CD14-positive monocyte (primary cell): ENCODE measurements at regions not wholly inside any gene's neighbourhood (a gene's known extent, or its start where the extent isn't known, plus 50 kb on each side); places are given as distances from the start of the nearest gene placed in this dataset.

Source experiments
- DNase-seq, 3 donors: peaks; one replicate each; pipeline ENCODE4 v3.0.0-alpha.2; 2011 to 2022
- H2AFZ ChIP-seq: 2 replicates; pipeline ENCODE4 v1.6.0; 2012; ENCODE audit warnings: mild to moderate bottlenecking, low read depth, low read length, inconsistent platforms; ENCODE audit not compliant: insufficient read depth, poor library complexity, severe bottlenecking
- H3K27ac ChIP-seq, 2 donors: 1 replicate in 1 of 2; 2 replicates in 1 of 2; pipeline ENCODE4 v1.5.1; 2012 to 2013; ENCODE audit warnings: low read length in 2 of 2, control low read depth in 1 of 2, inconsistent platforms in 1 of 2, low read depth in 1 of 2, mild to moderate bottlenecking in 1 of 2
- H3K27me3 ChIP-seq, 2 donors: one replicate each; pipeline versions ENCODE4 v1.6.0 to v1.6.1; 2011 to 2013; ENCODE audit warnings: low read length in 2 of 2; ENCODE audit not compliant: control insufficient read depth in 2 of 2, insufficient read depth in 2 of 2
- H3K36me3 ChIP-seq, 2 donors: replicated peaks in 1 of 2; 1 replicate in 1 of 2; 2 replicates in 1 of 2; pipeline versions ENCODE4 v1.5.1 to v1.6.1; 2012 to 2013; ENCODE audit warnings: low read length in 2 of 2, control low read depth in 1 of 2, inconsistent platforms in 1 of 2, mild to moderate bottlenecking in 1 of 2; ENCODE audit not compliant: insufficient read depth in 2 of 2, control insufficient read depth in 1 of 2
- H3K4me1 ChIP-seq, 2 donors: 1 replicate in 1 of 2; 2 replicates in 1 of 2; pipeline versions ENCODE4 v1.5.1 to v1.6.1; 2012 to 2013; ENCODE audit warnings: low read length in 2 of 2, control low read depth in 1 of 2, inconsistent platforms in 1 of 2, mild to moderate bottlenecking in 1 of 2, moderate library complexity in 1 of 2; ENCODE audit not compliant: insufficient read depth in 2 of 2, control insufficient read depth in 1 of 2
- H3K4me2 ChIP-seq: replicated peaks from 2 replicates; pipeline ENCODE3; 2012; ENCODE audit warnings: low read length, moderate library complexity, mild to moderate bottlenecking; ENCODE audit not compliant: poor library complexity, severe bottlenecking; ENCODE audit errors: extremely low read depth
- H3K4me3 ChIP-seq, 3 experiments: fragments of 200-600 bp in 1 of 3; sonication (generic) in 1 of 3; replicated peaks in 1 of 3; 1 replicate in 2 of 3; 2 replicates in 1 of 3; pipeline ENCODE4 v1.5.1; 2011 to 2013; ENCODE audit warnings: low read length in 3 of 3, mild to moderate bottlenecking in 3 of 3, control low read depth in 2 of 3, low read depth in 2 of 3, inconsistent platforms in 1 of 3, moderate library complexity in 1 of 3
- H3K79me2 ChIP-seq: 2 replicates; pipeline ENCODE4 v1.6.0; 2012; ENCODE audit warnings: mild to moderate bottlenecking, control low read depth, inconsistent platforms, low read length, moderate library complexity; ENCODE audit not compliant: insufficient read depth
- H3K9ac ChIP-seq: 2 replicates; pipeline ENCODE4 v1.6.0; 2017; ENCODE audit warnings: low read length, mild to moderate bottlenecking; ENCODE audit not compliant: insufficient read depth, poor library complexity, severe bottlenecking
- H3K9me3 ChIP-seq, 2 donors: replicated peaks in 1 of 2; 1 replicate in 1 of 2; 2 replicates in 1 of 2; pipeline versions ENCODE4 v1.5.1 to v1.6.1; 2012 to 2013; ENCODE audit warnings: low read length in 2 of 2, control low read depth in 1 of 2; ENCODE audit not compliant: control insufficient read depth in 1 of 2, insufficient read depth in 1 of 2
- H4K20me1 ChIP-seq: 2 replicates; pipeline ENCODE4 v1.6.0; 2012; ENCODE audit warnings: mild to moderate bottlenecking, low read length, control low read depth, moderate library complexity; ENCODE audit not compliant: insufficient read depth
- H3K27ac Mint-ChIP-seq, 7 donors: one replicate each; pipeline ENCODE4 v1.8.0; 2020; ENCODE audit warnings: mild to moderate bottlenecking in 7 of 7, mixed read lengths in 7 of 7, moderate library complexity in 6 of 7, inconsistent platforms in 2 of 7
- H3K27me3 Mint-ChIP-seq, 3 donors: one replicate each; pipeline ENCODE4 v1.8.0; 2021 to 2022; ENCODE audit warnings: low read depth in 3 of 3, mild to moderate bottlenecking in 3 of 3, mixed read lengths in 3 of 3, moderate library complexity in 3 of 3, inconsistent platforms in 1 of 3
- H3K36me3 Mint-ChIP-seq, 2 donors: one replicate each; pipeline ENCODE4 v1.8.0; 2020; ENCODE audit warnings: mixed read lengths in 2 of 2, inconsistent platforms in 1 of 2, mild to moderate bottlenecking in 1 of 2
- H3K4me1 Mint-ChIP-seq: one replicate; pipeline ENCODE4 v1.8.0; 2020; ENCODE audit warnings: mild to moderate bottlenecking, mixed read lengths
- H3K4me3 Mint-ChIP-seq, 2 donors: one replicate each; pipeline ENCODE4 v1.8.0; 2020; ENCODE audit warnings: mild to moderate bottlenecking in 2 of 2, mixed read lengths in 2 of 2, moderate library complexity in 1 of 2
- H3K9me3 Mint-ChIP-seq, 7 donors: one replicate each; pipeline ENCODE4 v1.8.0; 2020 to 2022; ENCODE audit warnings: mixed read lengths in 7 of 7, mild to moderate bottlenecking in 6 of 7, moderate library complexity in 6 of 7, inconsistent platforms in 2 of 7
- WGBS: methylation state at CpG from one replicate; pipeline ENCODE4 v1.1.5; 2013; ENCODE audit warnings: missing lambda C conversion rate; ENCODE audit not compliant: insufficient coverage; 5-methylcytosine and 5-hydroxymethylcytosine counted together
- intact Hi-C, 2 donors: fragments of 100-400 bp; cut with micrococcal nuclease; formaldehyde crosslinking; loops; one replicate each; pipeline versions ENCODE4 v1.15.0 to v1.15.1; 2023
- TF ChIP-seq, protein P1 (sequence below): fragments of 200-600 bp; IDR thresholded peaks from one replicate; pipeline ENCODE4 v1.8.0; 2022; ENCODE audit warnings: antibody characterized with exemption, mild to moderate bottlenecking

DNA sequence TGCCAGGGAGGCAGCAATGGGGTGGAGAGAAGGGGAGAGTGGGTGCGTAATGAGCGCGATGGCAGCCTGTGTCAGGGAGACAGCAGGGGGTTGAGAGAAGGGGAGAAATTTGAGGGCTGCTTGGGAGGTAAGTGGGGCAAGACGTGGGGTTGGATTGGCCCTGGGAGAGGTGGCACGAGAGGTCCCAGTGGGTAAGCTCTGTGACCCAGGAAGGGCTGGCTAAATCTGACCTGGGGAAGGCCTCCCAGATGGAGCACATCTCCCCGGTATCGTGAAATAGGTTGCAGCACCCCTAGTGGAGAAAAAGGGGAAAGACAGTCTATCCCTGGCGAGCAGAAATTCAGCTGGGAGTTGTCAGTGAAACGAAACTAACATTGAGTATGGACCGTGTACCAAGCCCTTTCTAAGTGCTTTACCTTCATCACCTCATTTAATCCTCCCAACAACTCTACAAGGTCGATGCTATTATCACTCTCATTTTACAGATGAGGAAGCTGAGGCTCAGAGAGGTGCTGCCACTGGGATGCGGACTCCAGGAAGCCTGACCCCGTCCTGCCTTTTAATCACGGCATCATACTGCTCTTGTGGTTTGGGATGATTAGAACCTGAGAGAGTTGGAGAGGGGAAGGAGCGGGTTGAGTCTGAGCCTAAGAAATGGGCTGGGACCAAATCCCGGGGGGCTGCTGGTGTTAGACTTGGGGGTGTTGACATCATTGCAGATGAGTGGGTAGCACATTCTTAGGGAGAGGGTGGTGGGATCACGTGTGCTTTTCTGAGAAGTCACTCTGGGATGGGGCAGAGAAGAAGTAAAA is 56.6 kb upstream of the RPL11 start:
- intact Hi-C loops, result loop anchor here (5.0 kb wide), 1 partner anchor 138 kb away; no protein-coding TSS in a partner anchor
- Mint-ChIP-seq H3K4me1 (peaks cover 12% of the 10 kb centered on the region), H3K4me3 (peak overlapping the region; percentile 78 to 83), H3K27me3 (peaks cover 13 to 27% (median 16%) of the 10 kb centered on the region in 3 donors), H3K9me3 (peaks cover 0 to 2% (median 0%) of the 10 kb centered on the region in 7 donors), H3K27ac (peak overlapping the region in 1 of 7 donors; percentile 60), H3K36me3 (no peaks in the 10 kb centered on the region)
- peak overlapping the region; percentile 93 for H3K4me2 ChIP-seq
- H3K79me2 ChIP-seq, result no peaks in the 10 kb centered on the region
- DNase-seq, result peak; percentile 58 to 66 (median 63)
- peaks cover 4 to 6% of the 10 kb centered on the region in 2 donors for H3K4me1 ChIP-seq
- H3K9ac ChIP-seq, result peak overlapping the region; percentile 51
- WGBS, result 42% methylated on average over 9 of the region's 17 CpGs
- H3K4me3 ChIP-seq, result peak overlapping the region; percentile 44 to 81 (median 50)
- H4K20me1 ChIP-seq, result no peaks in the 10 kb centered on the region
- peak overlapping the region in 1 of 2 donors; percentile 47 for H3K27ac ChIP-seq
- no peaks in the 10 kb centered on the region for H3K9me3 ChIP-seq
- peaks cover 0 to 3% of the 10 kb centered on the region in 2 donors for H3K27me3 ChIP-seq
- no peaks in the 10 kb centered on the region for H3K36me3 ChIP-seq
- peak overlapping the region; percentile 90 for H2AFZ ChIP-seq
- TF ChIP-seq, protein P1, sequence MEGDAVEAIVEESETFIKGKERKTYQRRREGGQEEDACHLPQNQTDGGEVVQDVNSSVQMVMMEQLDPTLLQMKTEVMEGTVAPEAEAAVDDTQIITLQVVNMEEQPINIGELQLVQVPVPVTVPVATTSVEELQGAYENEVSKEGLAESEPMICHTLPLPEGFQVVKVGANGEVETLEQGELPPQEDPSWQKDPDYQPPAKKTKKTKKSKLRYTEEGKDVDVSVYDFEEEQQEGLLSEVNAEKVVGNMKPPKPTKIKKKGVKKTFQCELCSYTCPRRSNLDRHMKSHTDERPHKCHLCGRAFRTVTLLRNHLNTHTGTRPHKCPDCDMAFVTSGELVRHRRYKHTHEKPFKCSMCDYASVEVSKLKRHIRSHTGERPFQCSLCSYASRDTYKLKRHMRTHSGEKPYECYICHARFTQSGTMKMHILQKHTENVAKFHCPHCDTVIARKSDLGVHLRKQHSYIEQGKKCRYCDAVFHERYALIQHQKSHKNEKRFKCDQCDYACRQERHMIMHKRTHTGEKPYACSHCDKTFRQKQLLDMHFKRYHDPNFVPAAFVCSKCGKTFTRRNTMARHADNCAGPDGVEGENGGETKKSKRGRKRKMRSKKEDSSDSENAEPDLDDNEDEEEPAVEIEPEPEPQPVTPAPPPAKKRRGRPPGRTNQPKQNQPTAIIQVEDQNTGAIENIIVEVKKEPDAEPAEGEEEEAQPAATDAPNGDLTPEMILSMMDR, result peak; percentile 87

DNA sequence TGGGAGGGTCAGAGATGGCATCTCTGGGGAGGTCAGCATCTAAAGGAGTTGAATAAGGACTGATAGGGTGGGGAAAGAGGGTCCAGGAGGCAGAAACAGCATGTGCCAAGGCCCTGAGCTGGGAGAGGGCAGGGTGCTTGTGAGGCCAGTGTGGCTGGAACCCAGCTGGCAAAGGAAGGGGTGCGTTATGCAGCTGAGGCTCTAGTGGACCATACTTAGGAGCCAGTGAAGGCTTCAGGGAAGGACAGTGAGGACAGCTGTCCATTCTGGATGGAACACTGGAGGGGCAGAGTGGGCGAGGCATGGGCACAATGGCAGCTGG is 57.1 kb upstream of the RPL11 start:
- H3K4me3 Mint-ChIP-seq, result no peak overlapping the region
- no peak overlapping the region for H3K27ac ChIP-seq
- H3K4me1 ChIP-seq, result peaks cover 4 to 6% of the 10 kb centered on the region in 2 donors
- no peak overlapping the region for H3K4me3 ChIP-seq
- H3K36me3 Mint-ChIP-seq, result no peaks in the 10 kb centered on the region
- peaks cover 0 to 3% of the 10 kb centered on the region in 2 donors for H3K27me3 ChIP-seq
- peaks cover 0 to 2% (median 0%) of the 10 kb centered on the region in 7 donors for H3K9me3 Mint-ChIP-seq
- no peak overlapping the region for H2AFZ ChIP-seq
- no peak overlapping the region for H3K27ac Mint-ChIP-seq
- WGBS, result 77% methylated on average over 2 of the region's 2 CpGs
- H3K9ac ChIP-seq, result no peak overlapping the region
- no peaks in the 10 kb centered on the region for H4K20me1 ChIP-seq
- no peaks in the 10 kb centered on the region for H3K9me3 ChIP-seq
- H3K4me1 Mint-ChIP-seq, result peaks cover 12% of the 10 kb centered on the region
- H3K4me2 ChIP-seq, result no peak overlapping the region
- TF ChIP-seq, protein P1, result no peak
- intact Hi-C loops, result no loop called here
- no peak for DNase-seq
- no peaks in the 10 kb centered on the region for H3K36me3 ChIP-seq
- no peaks in the 10 kb centered on the region for H3K79me2 ChIP-seq
- peaks cover 13 to 27% (median 14%) of the 10 kb centered on the region in 3 donors for H3K27me3 Mint-ChIP-seq
